SU-DHL-6 (cell line): ENCODE measurements at regions not wholly inside any gene's neighbourhood (a gene's known extent, or its start where the extent isn't known, plus 50 kb on each side); places are given as distances from the start of the nearest gene placed in this dataset.

Experiments
- CTCF ChIP-seq: fragments of 200-600 bp; sonication (generic); IDR thresholded peaks from one replicate; pipeline ENCODE4 v1.5.1; 2017; ENCODE audit warnings: antibody characterized with exemption, mild to moderate bottlenecking, low read length, moderate library complexity; ENCODE audit not compliant: insufficient read depth, poor library complexity, severe bottlenecking
- EZH2phosphoT487 ChIP-seq: fragments of 200-600 bp; sonication (generic), shearing (Covaris generic); conservative IDR thresholded peaks from 2 replicates; pipeline ENCODE4 v1.6.1; 2018; ENCODE audit warnings: mild to moderate bottlenecking, antibody characterized with exemption, low read length, moderate library complexity, mixed read lengths

- no peak for TF ChIP-seq CTCF
- TF ChIP-seq EZH2phosphoT487: no peak
Observed at GRCh38 chr14:98154254-98154653, 1117.7 kb downstream of the BCL11B start.
